HG02884 (cell line): ENCODE measurements at regions not wholly inside any gene's neighbourhood (a gene's known extent, or its start where the extent isn't known, plus 50 kb on each side); places are given as distances from the start of the nearest gene placed in this dataset.

Experiments
- ATAC-seq: cut with Tn5 transposase; IDR thresholded peaks from one replicate; pipeline ENCODE4 v1.9.1; 2021; ENCODE audit warnings: mild to moderate bottlenecking, moderate library complexity; ENCODE audit not compliant: unreplicated experiment

- no peak for ATAC-seq
Measured at GRCh38 chr10:83346266-83346910, 792.9 kb upstream of the GHITM start.

- ATAC-seq = no peak
Measured at GRCh38 chr10:83352588-83352987, 786.7 kb upstream of the GHITM start.

GRCh38 chr10:83354456-83354855, 784.9 kb upstream of the GHITM start:
- ATAC-seq = no peak

GRCh38 chr10:83357004-83357403, 782.3 kb upstream of the GHITM start:
- ATAC-seq = no peak

GRCh38 chr10:83357627-83358026, 781.7 kb upstream of the GHITM start:
- no peak for ATAC-seq

- no peak for ATAC-seq
Measured at GRCh38 chr10:83367036-83367435, 772.3 kb upstream of the GHITM start.

- no peak for ATAC-seq
Measured at GRCh38 chr10:83371696-83372490, 767.4 kb upstream of the GHITM start.

GRCh38 chr10:83372646-83373045, 766.7 kb upstream of the GHITM start:
- no peak for ATAC-seq

- no peak for ATAC-seq
Measured at GRCh38 chr10:83373671-83374070, 765.6 kb upstream of the GHITM start.

GRCh38 chr10:83374741-83375140, 764.6 kb upstream of the GHITM start:
- ATAC-seq = no peak

- ATAC-seq = no peak
Measured at GRCh38 chr10:83375274-83375673, 764.0 kb upstream of the GHITM start.

GRCh38 chr10:83397806-83398205, 741.5 kb upstream of the GHITM start:
- ATAC-seq = no peak

GRCh38 chr10:83410570-83410969, 728.7 kb upstream of the GHITM start:
- ATAC-seq = no peak

- no peak for ATAC-seq
Measured at GRCh38 chr10:83425306-83425705, 714.0 kb upstream of the GHITM start.

GRCh38 chr10:83427101-83427500, 712.2 kb upstream of the GHITM start:
- no peak for ATAC-seq

- no peak for ATAC-seq
Measured at GRCh38 chr10:83432261-83433045, 706.9 kb upstream of the GHITM start.

GRCh38 chr10:83433705-83434104, 705.6 kb upstream of the GHITM start:
- no peak for ATAC-seq

- ATAC-seq = no peak
Measured at GRCh38 chr10:83448013-83448412, 691.3 kb upstream of the GHITM start.

GRCh38 chr10:83458611-83459010, 680.7 kb upstream of the GHITM start:
- ATAC-seq = no peak

GRCh38 chr10:83459124-83459523, 680.2 kb upstream of the GHITM start:
- ATAC-seq = no peak

GRCh38 chr10:83469728-83470331, 669.5 kb upstream of the GHITM start:
- ATAC-seq = no peak
